HCEC 1CT (cell line): ENCODE measurements at regions not wholly inside any gene's neighbourhood (a gene's known extent, or its start where the extent isn't known, plus 50 kb on each side); places are given as distances from the start of the nearest gene placed in this dataset.
"Not testable (repeated sequence)": the region's sequence is repeated elsewhere in the genome, so short reads cannot be mapped to it uniquely, and the experiment has no call there.

Experiments used
- DNase-seq: peaks from one replicate; pipeline ENCODE4 v3.0.0-alpha.2; 2017

- no peak for DNase-seq
Measured at GRCh38 chr17:13792314-13792713, 190.6 kb upstream of the HS3ST3A1 start.

- DNase-seq = no peak
Measured at GRCh38 chr17:13793951-13794350, 192.2 kb upstream of the HS3ST3A1 start.

GRCh38 chr17:13797863-13798262, 196.1 kb upstream of the HS3ST3A1 start:
- DNase-seq = no peak

- DNase-seq = no peak
Measured at GRCh38 chr17:13806092-13806491, 204.4 kb upstream of the HS3ST3A1 start.

GRCh38 chr17:13807103-13807502, 205.4 kb upstream of the HS3ST3A1 start:
- no peak for DNase-seq

- no peak for DNase-seq
Measured at GRCh38 chr17:13812350-13812749, 210.6 kb upstream of the HS3ST3A1 start.

GRCh38 chr17:13813347-13814240, 211.9 kb upstream of the HS3ST3A1 start:
- no peak for DNase-seq

- no peak for DNase-seq
Measured at GRCh38 chr17:13822700-13823099, 221.0 kb upstream of the HS3ST3A1 start.

- no peak for DNase-seq
Measured at GRCh38 chr17:13825526-13826040, 223.9 kb upstream of the HS3ST3A1 start.

- DNase-seq = no peak
Measured at GRCh38 chr17:13827118-13827517, 225.4 kb upstream of the HS3ST3A1 start.

- no peak for DNase-seq
Measured at GRCh38 chr17:13833921-13834320, 232.2 kb upstream of the HS3ST3A1 start.

GRCh38 chr17:13835151-13835550, 233.4 kb upstream of the HS3ST3A1 start:
- no peak for DNase-seq

GRCh38 chr17:13837417-13837816, 231.9 kb upstream of the COX10 start:
- DNase-seq = no peak

- DNase-seq = no peak
Measured at GRCh38 chr17:13840254-13840653, 229.1 kb upstream of the COX10 start.

GRCh38 chr17:13843862-13844635, 225.3 kb upstream of the COX10 start:
- DNase-seq = no peak

- DNase-seq = no peak
Measured at GRCh38 chr17:13851889-13852288, 217.4 kb upstream of the COX10 start.

- DNase-seq = not testable (repeated sequence)
Measured at GRCh38 chr17:13855730-13856129, 213.6 kb upstream of the COX10 start.

- no peak for DNase-seq
Measured at GRCh38 chr17:13862346-13862745, 207.0 kb upstream of the COX10 start.

GRCh38 chr17:13863436-13863835, 205.9 kb upstream of the COX10 start:
- no peak for DNase-seq

GRCh38 chr17:13864521-13864920, 204.8 kb upstream of the COX10 start:
- peak; percentile 85 for DNase-seq

- peak; percentile 7 for DNase-seq
Measured at GRCh38 chr17:13865650-13866049, 203.7 kb upstream of the COX10 start.

- DNase-seq = no peak
Measured at GRCh38 chr17:13869331-13869940, 199.9 kb upstream of the COX10 start.

- DNase-seq = no peak
Measured at GRCh38 chr17:13871261-13871660, 198.0 kb upstream of the COX10 start.
